Fibroblast of lung (primary cell): ENCODE measurements at regions not wholly inside any gene's neighbourhood (a gene's known extent, or its start where the extent isn't known, plus 50 kb on each side); places are given as distances from the start of the nearest gene placed in this dataset.

Source experiments
- CTCF ChIP-seq, 2 donors: IDR thresholded peaks in 1 of 2; conservative IDR thresholded peaks in 1 of 2; 1 replicate in 1 of 2; 2 replicates in 1 of 2; pipeline ENCODE4 v1.5.1; 2011 to 2012; ENCODE audit warnings: low read length in 2 of 2, control low read depth in 1 of 2, inconsistent platforms in 1 of 2, low read depth in 1 of 2, mild to moderate bottlenecking in 1 of 2
- EZH2 ChIP-seq: IDR thresholded peaks from 2 replicates; pipeline ENCODE4 v1.5.1; 2012; ENCODE audit warnings: low read length, control low read depth, mild to moderate bottlenecking; ENCODE audit errors: missing control alignments

- TF ChIP-seq EZH2, result no peak
- no peak for TF ChIP-seq CTCF (conservative IDR thresholded peaks at IDR 0.05 in 1 of 2, IDR thresholded peaks at IDR 0.05 in 1 of 2; ENCODE audit: low read depth in 1 of 2, low read length in 2 of 2)
These were observed 381.7 kb downstream of the BCKDHB start for GRCh38 chr6:80488190-80488589.
